ENCODE measurements at regions not wholly inside any gene's neighbourhood (a gene's known extent, or its start where the extent isn't known, plus 50 kb on each side); places are given as distances from the start of the nearest gene placed in this dataset.
A peak's percentile ranks its signal among the peaks of the same experiment; 100 is the strongest.

- no peak for DNase-seq
Observed at GRCh38 chr22:44366372-44367300, 53.9 kb upstream of the SHISAL1 start.

- DNase-seq, result no peak
Observed at GRCh38 chr22:44365832-44366231, 53.1 kb upstream of the SHISAL1 start.

GRCh38 chr22:44365191-44365590 lies 52.4 kb upstream of the SHISAL1 start:
- DNase-seq, result no peak

GRCh38 chr22:44364751-44365130 lies 52.0 kb upstream of the SHISAL1 start:
- no peak for DNase-seq

GRCh38 chr22:44363980-44364750 lies 51.4 kb upstream of the SHISAL1 start:
- DNase-seq, result no peak

GRCh38 chr22:44363013-44363979 lies 50.5 kb upstream of the SHISAL1 start:
- peak; percentile 92 for DNase-seq

- no peak for DNase-seq
Observed at GRCh38 chr22:44362249-44363012, 49.7 kb upstream of the SHISAL1 start.
